SK-N-SH treated with all-trans-retinoic acid at 6 μM for 48 hours (cell line): ENCODE measurements at regions not wholly inside any gene's neighbourhood (a gene's known extent, or its start where the extent isn't known, plus 50 kb on each side); places are given as distances from the start of the nearest gene placed in this dataset.

Source experiments
- ARNTL ChIP-seq: fragments of 450-650 bp; formaldehyde crosslinking; IDR thresholded peaks from 2 replicates; pipeline ENCODE4 v1.5.0; 2020; ENCODE audit warnings: low read depth, mild to moderate bottlenecking, moderate library complexity, borderline replicate concordance
- ESRRG ChIP-seq: fragments of 250-450 bp; sonication (Bioruptor Pico); IDR thresholded peaks from 2 replicates; pipeline ENCODE4 v1.6.1; 2021; ENCODE audit warnings: mild to moderate bottlenecking
- GLIS3 ChIP-seq: fragments of 250-450 bp; sonication (Bioruptor Pico); IDR thresholded peaks from 2 replicates; pipeline ENCODE4 v1.5.0; 2020; ENCODE audit warnings: mild to moderate bottlenecking, moderate library complexity
- ISL1 ChIP-seq: fragments of 250-450 bp; sonication (Bioruptor Pico); IDR thresholded peaks from 2 replicates; pipeline ENCODE4 v2.1.2; 2022; ENCODE audit warnings: mild to moderate bottlenecking, moderate library complexity
- OSR1 ChIP-seq: fragments of 250-450 bp; sonication (Bioruptor Pico); IDR thresholded peaks from 2 replicates; pipeline ENCODE4 v1.8.0; 2022; ENCODE audit warnings: moderate library complexity, mild to moderate bottlenecking, inconsistent platforms
- PATZ1 ChIP-seq: fragments of 250-450 bp; sonication (Bioruptor Pico); IDR thresholded peaks from 2 replicates; pipeline ENCODE4 v1.8.0; 2020; ENCODE audit warnings: mild to moderate bottlenecking, moderate library complexity, borderline replicate concordance
- POU6F1 ChIP-seq: fragments of 250-450 bp; sonication (Bioruptor Pico); IDR thresholded peaks from 2 replicates; pipeline ENCODE4 v1.8.0; 2021; ENCODE audit warnings: low read depth, mild to moderate bottlenecking, moderate library complexity, borderline replicate concordance
- PPARA ChIP-seq: fragments of 250-450 bp; sonication (Bioruptor Pico); IDR thresholded peaks from 2 replicates; pipeline ENCODE4 v1.5.0; 2020; ENCODE audit warnings: mild to moderate bottlenecking, borderline replicate concordance
- TCF4 ChIP-seq: fragments of 250-450 bp; sonication (Bioruptor Pico); IDR thresholded peaks from 2 replicates; pipeline ENCODE4 v1.8.0; 2021; ENCODE audit warnings: mild to moderate bottlenecking, moderate library complexity, borderline replicate concordance
- TSHZ2 ChIP-seq: fragments of 250-450 bp; sonication (Bioruptor Pico); IDR thresholded peaks from 2 replicates; pipeline ENCODE4 v1.5.0; 2020; ENCODE audit warnings: mild to moderate bottlenecking, moderate library complexity
- ZC3H10 ChIP-seq: fragments of 250-450 bp; sonication (Bioruptor Pico); IDR thresholded peaks from 2 replicates; pipeline ENCODE4 v1.5.1; 2021; ENCODE audit warnings: mild to moderate bottlenecking, moderate library complexity
- ZFP30 ChIP-seq: fragments of 450-650 bp; formaldehyde crosslinking; IDR thresholded peaks from 2 replicates; pipeline ENCODE4 v1.5.0; 2022; ENCODE audit warnings: mild to moderate bottlenecking, moderate library complexity
- ZNF565 ChIP-seq: fragments of 450-650 bp; formaldehyde crosslinking; conservative IDR thresholded peaks from 2 replicates; pipeline ENCODE4 v1.5.0; 2020; ENCODE audit warnings: low read depth, mild to moderate bottlenecking, moderate library complexity
- ZNF8 ChIP-seq: fragments of 450-650 bp; formaldehyde crosslinking; IDR thresholded peaks from 2 replicates; pipeline ENCODE4 v1.5.0; 2020; ENCODE audit warnings: mild to moderate bottlenecking, moderate library complexity

GRCh38 chr16:54347961-54348360, 61.4 kb upstream of the IRX3 start:
- TF ChIP-seq GLIS3 (CRISPR knock-in tag) (no peak), TSHZ2 (CRISPR knock-in tag) (no peak), OSR1 (no peak), ARNTL (CRISPR knock-in tag) (no peak), ZNF565 (CRISPR knock-in tag) (no peak), ZFP30 (CRISPR knock-in tag) (no peak), ZC3H10 (CRISPR knock-in tag) (no peak), ESRRG (CRISPR knock-in tag) (no peak), POU6F1 (CRISPR knock-in tag) (no peak), PPARA (CRISPR knock-in tag) (no peak), ISL1 (CRISPR knock-in tag) (no peak), PATZ1 (CRISPR knock-in tag) (no peak), ZNF8 (CRISPR knock-in tag) (no peak), TCF4 (CRISPR knock-in tag) (no peak)
